ENCODE measurements at regions not wholly inside any gene's neighbourhood (a gene's known extent, or its start where the extent isn't known, plus 50 kb on each side); places are given as distances from the start of the nearest gene placed in this dataset.
"Not testable (repeated sequence)": the region's sequence is repeated elsewhere in the genome, so short reads cannot be mapped to it uniquely, and the experiment has no call there.

DNA sequence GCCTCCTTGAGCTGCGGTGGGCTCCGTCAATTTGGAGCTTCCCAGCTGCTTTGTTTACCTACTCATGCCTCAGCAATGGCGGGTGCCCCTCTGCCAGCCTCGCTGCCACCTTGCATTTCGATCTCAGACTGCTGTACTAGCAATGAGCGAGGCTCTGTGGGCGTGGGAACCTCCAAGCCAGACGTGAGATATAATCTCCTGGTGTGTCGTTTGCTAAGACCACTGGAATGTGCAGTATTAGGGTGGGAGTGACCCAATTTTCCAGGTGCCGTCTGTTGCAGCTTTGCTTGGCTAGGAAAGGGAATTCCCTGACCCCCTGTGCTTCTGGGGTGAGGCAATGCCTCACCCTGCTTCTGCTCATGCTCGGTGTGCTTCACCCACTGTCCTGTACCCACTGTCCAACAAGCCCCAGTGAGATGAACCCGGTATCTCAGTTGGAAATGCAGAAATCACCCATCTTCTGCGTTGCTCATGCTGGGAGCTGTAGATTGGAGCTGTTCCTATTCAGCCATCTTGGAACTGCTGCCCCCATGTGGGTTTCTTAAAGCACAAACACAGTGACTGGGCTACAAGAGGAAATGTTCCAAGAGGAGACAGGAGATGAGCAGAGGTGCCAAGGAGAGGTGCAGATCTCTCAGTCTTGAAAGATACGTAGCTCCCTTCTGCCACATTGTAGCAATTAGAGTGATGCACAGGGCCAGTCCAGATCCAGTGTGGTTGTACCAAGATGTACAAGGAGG is 193.0 kb upstream of the IGFBP7 start:
- WGBS, 2 donors, result 68 to 73% methylated on average over 6 to 14 of the region's 14 CpGs
- TF ChIP-seq, protein P1, sequence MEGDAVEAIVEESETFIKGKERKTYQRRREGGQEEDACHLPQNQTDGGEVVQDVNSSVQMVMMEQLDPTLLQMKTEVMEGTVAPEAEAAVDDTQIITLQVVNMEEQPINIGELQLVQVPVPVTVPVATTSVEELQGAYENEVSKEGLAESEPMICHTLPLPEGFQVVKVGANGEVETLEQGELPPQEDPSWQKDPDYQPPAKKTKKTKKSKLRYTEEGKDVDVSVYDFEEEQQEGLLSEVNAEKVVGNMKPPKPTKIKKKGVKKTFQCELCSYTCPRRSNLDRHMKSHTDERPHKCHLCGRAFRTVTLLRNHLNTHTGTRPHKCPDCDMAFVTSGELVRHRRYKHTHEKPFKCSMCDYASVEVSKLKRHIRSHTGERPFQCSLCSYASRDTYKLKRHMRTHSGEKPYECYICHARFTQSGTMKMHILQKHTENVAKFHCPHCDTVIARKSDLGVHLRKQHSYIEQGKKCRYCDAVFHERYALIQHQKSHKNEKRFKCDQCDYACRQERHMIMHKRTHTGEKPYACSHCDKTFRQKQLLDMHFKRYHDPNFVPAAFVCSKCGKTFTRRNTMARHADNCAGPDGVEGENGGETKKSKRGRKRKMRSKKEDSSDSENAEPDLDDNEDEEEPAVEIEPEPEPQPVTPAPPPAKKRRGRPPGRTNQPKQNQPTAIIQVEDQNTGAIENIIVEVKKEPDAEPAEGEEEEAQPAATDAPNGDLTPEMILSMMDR (IDR thresholded peaks at IDR 0.05), result peak in 2 of 6 experiments; percentile 15
- no peak for TF ChIP-seq EP300 (IDR thresholded peaks at IDR 0.05)
- H3K4me3 ChIP-seq, result no peak overlapping the region
- no peaks in the 10 kb centered on the region for H3K36me3 ChIP-seq
- peaks cover 0 to 7% (median 0%) of the 10 kb centered on the region in 4 donors for H3K9me3 ChIP-seq
- no peaks in the 10 kb centered on the region for H3K4me1 ChIP-seq
- DNase-seq, result no peak
- no peaks in the 10 kb centered on the region for H3K27me3 ChIP-seq
- H3K27ac ChIP-seq, result no peak overlapping the region
- ATAC-seq (ENCODE audit: low FRiP score in 2 of 2), result no peak

DNA sequence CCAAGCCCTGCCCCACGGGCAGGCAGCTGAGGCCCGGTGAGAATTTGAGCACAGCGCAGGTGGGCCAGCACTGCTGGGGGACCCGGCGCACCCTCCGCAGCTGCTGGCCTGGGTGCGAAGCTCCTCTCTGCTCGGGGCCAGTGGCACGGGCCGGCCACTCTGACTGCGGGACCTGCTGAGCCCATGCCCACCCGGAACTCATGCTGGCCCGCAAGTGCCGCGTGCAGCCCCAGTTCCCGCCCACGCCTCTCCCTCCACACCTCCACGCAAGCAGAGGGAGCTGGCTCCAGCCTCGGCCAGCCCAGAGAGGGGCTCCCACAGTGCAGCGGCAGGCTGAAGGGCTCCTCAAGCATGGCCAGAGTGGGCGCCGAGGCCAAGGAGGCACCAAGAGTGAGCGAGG is 190.1 kb upstream of the IGFBP7 start:
- H3K9me3 ChIP-seq; H3K4me1 ChIP-seq; H3K36me3 ChIP-seq; H3K4me3 ChIP-seq; H3K27ac ChIP-seq; ATAC-seq (ENCODE audit: low FRiP score in 2 of 2); H3K27me3 ChIP-seq: not testable (repeated sequence)
- 98 to 100% methylated on average over 1 to 23 of the region's 23 CpGs for WGBS, 2 donors
- peak in 1 of 2 donors; percentile 74 for DNase-seq

DNA sequence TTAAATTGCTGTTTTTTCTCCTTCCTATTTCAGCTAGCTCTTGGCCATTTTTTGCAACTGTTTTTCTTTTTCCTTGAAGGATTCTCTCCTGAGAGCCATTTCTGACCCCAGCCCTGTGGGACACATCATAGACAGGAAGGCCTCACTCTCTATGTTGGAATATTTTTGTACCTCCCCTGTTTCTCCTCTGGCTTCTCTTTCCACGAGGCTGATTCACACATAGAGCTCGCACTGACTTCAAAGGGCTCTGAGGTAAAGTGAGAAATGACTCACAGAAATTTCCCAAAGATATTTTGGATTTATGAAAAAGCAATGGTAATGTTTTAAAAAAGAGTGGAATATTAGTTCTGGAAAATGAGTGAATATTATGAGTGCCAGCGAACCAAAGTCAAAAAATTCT is 181.7 kb upstream of the IGFBP7 start:
- Histone ChIP-seq H3K27ac (no peak overlapping the region), H3K4me3 (no peak overlapping the region), H3K9me3 (no peaks in the 10 kb centered on the region), H3K36me3 (no peaks in the 10 kb centered on the region), H3K27me3 (no peaks in the 10 kb centered on the region), H3K4me1 (no peaks in the 10 kb centered on the region)
- DNase-seq (no peak), ATAC-seq (ENCODE audit: low FRiP score in 2 of 2) (no peak)
- WGBS, 2 donors, result 68 to 75% methylated on average over 3 of the region's 3 CpGs
- TF ChIP-seq EP300 (IDR thresholded peaks at IDR 0.05) (no peak), POLR2AphosphoS5 (IDR thresholded peaks at IDR 0.05) (no peak), POLR2A (IDR thresholded peaks at IDR 0.05) (no peak)
- TF ChIP-seq, protein P1 (IDR thresholded peaks at IDR 0.05), result no peak

DNA sequence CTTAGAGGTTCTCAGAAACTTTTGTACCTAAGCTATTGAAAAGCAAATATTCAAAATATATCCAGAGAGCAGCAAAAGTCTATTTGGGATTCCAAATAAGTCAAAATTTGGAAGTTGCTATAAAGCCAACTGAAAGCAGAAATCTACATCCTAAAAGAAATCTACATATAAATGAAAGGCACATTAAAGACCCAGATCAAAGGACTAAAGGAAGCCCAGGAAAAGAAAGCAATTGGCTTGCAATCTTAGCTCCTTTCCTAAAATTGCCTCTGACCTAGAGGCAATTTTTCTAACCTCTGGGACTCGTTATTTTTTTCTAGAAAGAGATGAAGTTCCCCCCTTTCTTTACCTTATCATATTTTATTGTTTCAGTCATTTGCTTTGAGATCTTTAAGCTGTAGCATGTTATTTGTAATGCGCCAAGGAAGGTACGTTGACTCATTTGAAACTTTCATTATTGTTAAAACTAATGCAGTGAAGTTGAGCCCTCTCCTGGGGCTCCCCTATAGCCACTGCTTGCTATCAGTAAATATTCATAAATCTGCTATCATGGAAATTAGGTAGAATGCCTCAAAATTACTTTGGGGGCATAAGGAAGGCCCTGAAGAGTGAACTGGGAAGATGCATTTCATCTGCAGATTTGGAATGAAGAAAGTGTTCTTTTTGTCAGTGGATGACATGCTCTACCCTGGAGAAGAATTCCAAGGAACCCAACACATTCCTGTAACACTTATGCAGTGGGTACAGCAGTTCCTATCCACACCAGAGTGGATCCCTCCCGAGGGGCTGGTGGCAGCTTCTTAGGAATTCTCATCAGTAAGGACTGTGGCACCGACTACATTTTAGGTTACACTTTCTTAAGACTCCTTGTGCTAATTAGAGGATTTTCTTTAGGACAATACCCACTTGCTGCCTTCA is 177.8 kb upstream of the IGFBP7 start:
- Histone ChIP-seq H3K9me3 (no peaks in the 10 kb centered on the region), H3K4me1 (no peaks in the 10 kb centered on the region), H3K27me3 (no peaks in the 10 kb centered on the region), H3K4me3 (no peak overlapping the region), H3K27ac (no peak overlapping the region), H3K36me3 (no peaks in the 10 kb centered on the region)
- 78 to 79% methylated on average over 5 of the region's 5 CpGs for WGBS, 2 donors
- DNase-seq (no peak), ATAC-seq (ENCODE audit: low FRiP score in 2 of 2) (no peak)
- no peak for TF ChIP-seq EP300 (IDR thresholded peaks at IDR 0.05)
- TF ChIP-seq, protein P1 (IDR thresholded peaks at IDR 0.05), result no peak
- no peak for TF ChIP-seq POLR2A (IDR thresholded peaks at IDR 0.05)
- no peak for TF ChIP-seq POLR2AphosphoS5 (IDR thresholded peaks at IDR 0.05)

DNA sequence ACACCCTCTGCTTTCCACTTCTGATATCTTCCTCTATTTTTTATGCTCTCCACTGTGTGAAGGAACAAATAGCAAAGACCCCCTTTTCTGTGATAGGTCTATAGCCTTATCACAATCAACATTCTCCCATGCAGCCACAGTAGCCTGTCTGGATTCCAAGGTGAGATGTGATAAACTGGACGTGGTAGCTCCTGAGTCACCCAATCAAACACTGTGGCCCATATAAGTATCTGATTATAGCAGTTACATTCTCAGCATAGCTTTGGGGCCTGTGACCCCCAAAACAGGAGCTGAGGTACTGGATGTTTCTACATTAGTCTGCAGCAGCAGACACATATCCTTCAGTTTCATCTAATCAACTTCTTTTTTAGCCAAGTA is 172.7 kb upstream of the IGFBP7 start:
- Histone ChIP-seq H3K36me3 (no peaks in the 10 kb centered on the region), H3K9me3 (no peaks in the 10 kb centered on the region), H3K27me3 (no peaks in the 10 kb centered on the region), H3K4me3 (no peak overlapping the region), H3K27ac (peak overlapping the region in 1 of 4 donors; percentile 22), H3K4me1 (peaks cover 0 to 11% (median 3%) of the 10 kb centered on the region in 4 donors)
- DNase-seq, result no peak
- no peak for TF ChIP-seq POLR2AphosphoS5 (IDR thresholded peaks at IDR 0.05)
- TF ChIP-seq, protein P1 (IDR thresholded peaks at IDR 0.05), result no peak
- TF ChIP-seq POLR2A (IDR thresholded peaks at IDR 0.05), result no peak
- no peak for TF ChIP-seq EP300 (IDR thresholded peaks at IDR 0.05)
- 73 to 75% methylated on average over 1 of the region's 1 CpG for WGBS, 2 donors
- ATAC-seq (ENCODE audit: low FRiP score in 2 of 2), result no peak
